ENCODE measurements at regions not wholly inside any gene's neighbourhood (a gene's known extent, or its start where the extent isn't known, plus 50 kb on each side); places are given as distances from the start of the nearest gene placed in this dataset.

DNA sequence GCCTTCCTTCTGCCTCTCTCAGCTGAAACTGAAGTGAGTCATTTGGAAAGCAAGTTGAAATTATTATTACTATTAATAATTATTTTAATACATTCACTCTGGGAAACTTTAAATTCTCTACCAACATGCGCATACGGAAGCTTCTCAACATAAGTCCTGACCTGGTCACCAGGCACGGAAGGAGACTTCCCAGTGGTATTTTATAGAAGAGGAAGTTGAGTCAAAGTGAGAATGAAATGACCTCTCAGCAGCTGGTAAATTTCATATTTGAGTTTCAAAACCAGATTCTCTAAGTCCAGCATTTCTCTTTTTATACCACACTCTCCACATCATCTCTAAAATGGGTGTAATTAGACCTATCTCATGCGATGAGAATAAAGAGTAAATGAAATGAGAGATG lies 747.4 kb downstream of the VRK1 start:
- FAIRE-seq (no peak), DNase-seq (ENCODE audit: low read depth, low spot score) (no peak)
- Histone ChIP-seq H4K20me1 (replicated peaks; ENCODE audit: control insufficient read depth, extremely low read depth, insufficient read depth, low read length) (no peaks in the 10 kb centered on the region), H3K9me1 (replicated peaks; ENCODE audit: control insufficient read depth, extremely low read depth, insufficient read depth, low read length) (no peaks in the 10 kb centered on the region), H3K36me3 (ENCODE audit: control insufficient read depth in 2 of 2, extremely low read depth in 1 of 2, insufficient read depth in 2 of 2, low read length in 2 of 2) (no peaks in the 10 kb centered on the region), H3K27ac (ENCODE audit: insufficient read depth, low read depth, low read length) (no peak overlapping the region), H3K79me2 (ENCODE audit: control insufficient read depth, insufficient read depth, low read length) (no peaks in the 10 kb centered on the region), H3K9me3 (replicated peaks; ENCODE audit: control insufficient read depth, insufficient read depth, low read length) (peaks cover 10% of the 10 kb centered on the region), H2AFZ (ENCODE audit: low read depth, low read length) (no peak overlapping the region), H3K4me3 (replicated peaks in 1 of 3; ENCODE audit: insufficient read depth in 1 of 3, low read depth in 1 of 3, low read length in 3 of 3) (no peak overlapping the region), H3K4me1 (ENCODE audit: control insufficient read depth, extremely low read depth, insufficient read depth, low read length) (no peaks in the 10 kb centered on the region), H3K4me2 (ENCODE audit: insufficient read depth, low read length) (no peak overlapping the region), H3K27me3 (ENCODE audit: control insufficient read depth in 2 of 2, insufficient read depth in 2 of 2, low read length in 2 of 2) (no peaks in the 10 kb centered on the region), H3K9ac (replicated peaks; ENCODE audit: extremely low read depth, insufficient read depth, low read length) (no peak overlapping the region)
- POLR2A ChIA-PET, result no interaction called here
- intact Hi-C loops (cut with micrococcal nuclease) (no loop called here), dilution Hi-C loops (cut with MboI; ENCODE audit: extremely low pct_ligation_motif_present, low sequenced_read_pairs) (no loop called here)
- BruUV-seq (replicated peaks), result no TSS peak
- no peak for TF ChIP-seq CTCF (IDR thresholded peaks at IDR 0.05; ENCODE audit: extremely low read depth in 1 of 2, insufficient read depth in 1 of 2, low read depth in 1 of 2, low read length in 2 of 2)
- TF ChIP-seq FOS (IDR thresholded peaks at IDR 0.05; ENCODE audit: borderline replicate concordance, insufficient read depth, low read length), result no peak
- no peak for TF ChIP-seq JUN (IDR thresholded peaks at IDR 0.05; ENCODE audit: borderline replicate concordance, insufficient read depth, insufficient read length, low read depth)
- CTCF ChIA-PET, result no interaction called here

DNA sequence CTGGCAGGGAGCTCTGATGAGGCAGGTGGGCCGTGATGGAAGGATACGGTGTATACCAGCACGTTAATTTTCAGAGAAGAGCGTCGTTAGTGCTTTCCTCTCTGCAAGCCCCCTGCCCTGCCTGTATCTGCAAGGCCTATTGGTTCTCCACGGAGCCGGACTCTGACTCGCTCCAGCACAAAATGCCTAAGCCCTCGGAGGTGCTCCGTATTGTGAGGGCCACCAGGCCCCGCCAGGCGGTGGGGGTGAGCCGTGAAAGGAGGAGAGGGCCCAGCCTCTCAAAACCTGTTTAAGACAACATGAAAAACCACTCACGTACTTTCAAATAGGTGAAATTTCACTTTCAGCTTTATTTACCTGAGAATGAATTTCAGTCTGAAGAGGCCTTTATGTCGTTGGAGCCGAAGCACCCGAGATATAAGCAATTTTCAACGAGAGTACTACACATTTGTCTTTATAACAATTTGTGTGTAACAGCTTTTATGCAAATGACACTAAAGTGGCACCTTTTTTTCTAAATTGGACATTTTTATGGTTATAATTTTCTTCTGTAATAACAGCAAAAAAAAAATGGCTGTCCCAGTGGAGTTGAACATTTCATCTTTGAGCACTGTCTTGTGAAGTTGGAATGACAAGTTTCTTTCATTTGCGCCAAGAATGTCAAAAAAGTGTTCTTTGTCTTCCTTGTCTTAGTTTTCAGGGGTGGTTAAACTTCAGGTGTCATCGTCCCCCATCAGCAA lies 749.5 kb downstream of the VRK1 start:
- Histone ChIP-seq H3K9me1 (replicated peaks; ENCODE audit: control insufficient read depth, extremely low read depth, insufficient read depth, low read length) (no peaks in the 10 kb centered on the region), H3K4me3 (replicated peaks in 1 of 3; ENCODE audit: insufficient read depth in 1 of 3, low read depth in 1 of 3, low read length in 3 of 3) (no peak overlapping the region), H3K4me1 (ENCODE audit: control insufficient read depth, extremely low read depth, insufficient read depth, low read length) (no peaks in the 10 kb centered on the region), H3K9ac (replicated peaks; ENCODE audit: extremely low read depth, insufficient read depth, low read length) (no peak overlapping the region), H3K79me2 (ENCODE audit: control insufficient read depth, insufficient read depth, low read length) (no peaks in the 10 kb centered on the region), H2AFZ (ENCODE audit: low read depth, low read length) (no peak overlapping the region), H3K4me2 (ENCODE audit: insufficient read depth, low read length) (no peak overlapping the region), H3K27ac (ENCODE audit: insufficient read depth, low read depth, low read length) (no peak overlapping the region), H3K36me3 (ENCODE audit: control insufficient read depth in 2 of 2, extremely low read depth in 1 of 2, insufficient read depth in 2 of 2, low read length in 2 of 2) (no peaks in the 10 kb centered on the region), H3K27me3 (ENCODE audit: control insufficient read depth in 2 of 2, insufficient read depth in 2 of 2, low read length in 2 of 2) (no peaks in the 10 kb centered on the region), H3K9me3 (replicated peaks; ENCODE audit: control insufficient read depth, insufficient read depth, low read length) (peaks cover 3% of the 10 kb centered on the region), H4K20me1 (replicated peaks; ENCODE audit: control insufficient read depth, extremely low read depth, insufficient read depth, low read length) (no peaks in the 10 kb centered on the region)
- no peak for TF ChIP-seq EZH2 (IDR thresholded peaks at IDR 0.05; ENCODE audit: borderline replicate concordance, low read depth, low read length, severe bottlenecking)
- TF ChIP-seq CTCF (IDR thresholded peaks at IDR 0.05; ENCODE audit: extremely low read depth in 1 of 2, insufficient read depth in 1 of 2, low read depth in 1 of 2, low read length in 2 of 2), result no peak
- TF ChIP-seq POLR2AphosphoS5 (IDR thresholded peaks at IDR 0.05; ENCODE audit: insufficient read depth, low read depth, low read length), result no peak
- dilution Hi-C loops (cut with MboI; ENCODE audit: extremely low pct_ligation_motif_present, low sequenced_read_pairs) (no loop called here), intact Hi-C loops (cut with micrococcal nuclease) (no loop called here)
- BruUV-seq (replicated peaks), result no TSS peak
- POLR2A ChIA-PET, result no interaction called here
- DNase-seq (ENCODE audit: low read depth, low spot score), result no peak
- FAIRE-seq, result no peak
- CTCF ChIA-PET, result no interaction called here
